HG03060 (cell line): ENCODE measurements at regions not wholly inside any gene's neighbourhood (a gene's known extent, or its start where the extent isn't known, plus 50 kb on each side); places are given as distances from the start of the nearest gene placed in this dataset.

Experiments
- ATAC-seq: cut with Tn5 transposase; IDR thresholded peaks from one replicate; pipeline ENCODE4 v1.9.1; 2021; ENCODE audit warnings: low read depth, moderate number of reproducible peaks; ENCODE audit not compliant: unreplicated experiment

- ATAC-seq = no peak
These were observed 302.0 kb downstream of the DUSP10 start for GRCh38 chr1:221439747-221440501.

DNA sequence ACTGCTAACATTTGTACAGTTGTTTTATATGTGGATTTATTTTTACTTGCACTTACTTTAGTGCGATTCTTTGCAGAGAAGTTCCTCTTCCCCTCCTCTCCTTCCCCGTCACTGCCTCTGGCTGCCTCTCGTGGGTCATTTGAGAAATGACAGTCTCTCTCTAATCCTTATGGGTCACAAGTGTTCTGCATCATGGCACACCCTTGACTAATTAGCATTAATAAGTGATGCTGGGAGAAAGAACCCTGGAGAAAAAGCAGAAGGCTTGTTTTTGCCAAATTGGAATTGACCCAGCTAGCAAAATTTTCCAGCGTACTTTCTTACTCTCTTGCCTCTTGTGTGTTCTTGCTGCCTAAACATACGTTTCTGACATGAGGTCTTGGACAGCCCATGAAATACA, 301.2 kb downstream of the DUSP10 start:
- ATAC-seq = no peak

DNA sequence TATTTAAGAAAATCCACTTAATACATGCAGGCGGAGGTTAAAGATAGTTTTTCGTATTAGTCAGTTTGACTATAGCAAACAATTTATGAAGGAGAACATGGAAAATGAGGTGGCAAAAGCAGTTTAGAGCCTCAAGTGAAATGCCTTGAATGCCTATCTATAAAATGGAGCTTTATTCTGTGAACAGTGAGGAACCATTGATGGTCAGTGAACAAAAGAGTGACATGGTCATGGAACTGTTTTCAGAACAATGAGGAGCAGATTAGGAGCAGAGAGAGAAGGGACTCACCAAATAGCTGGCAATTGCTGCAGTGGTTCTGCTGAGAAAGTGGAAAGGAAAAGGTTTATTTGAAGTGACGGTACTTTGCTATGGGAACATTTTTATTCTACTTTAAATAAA, 299.8 kb downstream of the DUSP10 start:
- no peak for ATAC-seq

- ATAC-seq = no peak
These were observed 297.5 kb downstream of the DUSP10 start for GRCh38 chr1:221444346-221444745.

- ATAC-seq = no peak
These were observed 293.2 kb downstream of the DUSP10 start for GRCh38 chr1:221448585-221449175.

DNA sequence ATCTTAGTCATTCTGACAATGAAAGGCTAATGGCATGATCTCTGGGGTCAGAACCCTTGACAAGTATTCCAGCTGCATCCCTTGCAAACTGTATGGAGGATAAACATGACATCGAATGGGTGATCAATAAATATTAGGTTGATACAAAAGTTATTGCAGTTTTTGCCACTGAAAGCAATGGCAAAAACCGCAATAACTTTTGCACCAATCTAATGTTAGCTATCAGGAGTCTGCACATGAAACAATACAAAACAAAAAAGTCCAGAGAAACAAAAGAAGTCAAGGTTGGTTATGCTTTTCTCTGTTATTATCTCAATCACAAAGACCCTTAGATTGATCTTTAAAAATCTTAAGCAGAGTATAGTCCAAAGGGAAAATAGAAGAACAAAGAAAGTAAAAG, 292.7 kb downstream of the DUSP10 start:
- no peak for ATAC-seq

DNA sequence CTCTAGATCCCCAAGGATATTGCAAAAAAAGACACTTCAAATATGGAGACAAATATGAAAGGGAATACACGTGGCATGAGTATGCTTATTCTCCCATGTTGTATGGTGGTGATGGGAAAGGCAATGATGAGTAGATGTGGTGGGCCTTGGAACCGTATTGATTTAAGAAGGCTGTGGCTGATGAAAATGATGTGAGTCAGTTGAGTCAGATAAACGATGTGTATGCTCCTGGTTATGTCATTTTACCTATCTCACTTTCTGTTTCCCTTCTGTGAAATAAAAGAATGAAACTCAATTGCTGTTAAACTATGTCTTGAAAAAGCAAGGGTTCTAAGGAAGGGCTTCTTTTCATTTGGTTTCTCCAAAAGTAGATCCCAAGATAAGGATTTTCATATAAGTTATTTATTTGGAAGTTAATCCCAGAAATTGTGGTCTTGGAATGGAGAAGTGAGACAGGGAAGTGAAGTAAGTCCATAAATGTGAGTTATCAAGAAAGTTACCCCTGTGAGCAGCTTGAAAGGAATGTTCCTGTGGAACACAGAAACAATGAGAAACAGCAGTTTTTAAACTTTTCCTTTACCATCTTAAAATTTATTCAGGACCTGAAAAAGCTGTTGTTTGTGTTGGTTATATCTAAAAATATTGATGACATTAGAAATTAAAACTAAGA, 292.0 kb downstream of the DUSP10 start:
- no peak for ATAC-seq

- no peak for ATAC-seq
These were observed 290.1 kb downstream of the DUSP10 start for GRCh38 chr1:221451741-221452140.

GRCh38 chr1:221454096-221454495, 287.8 kb downstream of the DUSP10 start:
- ATAC-seq = no peak

GRCh38 chr1:221456918-221457317, 285.0 kb downstream of the DUSP10 start:
- ATAC-seq = no peak

DNA sequence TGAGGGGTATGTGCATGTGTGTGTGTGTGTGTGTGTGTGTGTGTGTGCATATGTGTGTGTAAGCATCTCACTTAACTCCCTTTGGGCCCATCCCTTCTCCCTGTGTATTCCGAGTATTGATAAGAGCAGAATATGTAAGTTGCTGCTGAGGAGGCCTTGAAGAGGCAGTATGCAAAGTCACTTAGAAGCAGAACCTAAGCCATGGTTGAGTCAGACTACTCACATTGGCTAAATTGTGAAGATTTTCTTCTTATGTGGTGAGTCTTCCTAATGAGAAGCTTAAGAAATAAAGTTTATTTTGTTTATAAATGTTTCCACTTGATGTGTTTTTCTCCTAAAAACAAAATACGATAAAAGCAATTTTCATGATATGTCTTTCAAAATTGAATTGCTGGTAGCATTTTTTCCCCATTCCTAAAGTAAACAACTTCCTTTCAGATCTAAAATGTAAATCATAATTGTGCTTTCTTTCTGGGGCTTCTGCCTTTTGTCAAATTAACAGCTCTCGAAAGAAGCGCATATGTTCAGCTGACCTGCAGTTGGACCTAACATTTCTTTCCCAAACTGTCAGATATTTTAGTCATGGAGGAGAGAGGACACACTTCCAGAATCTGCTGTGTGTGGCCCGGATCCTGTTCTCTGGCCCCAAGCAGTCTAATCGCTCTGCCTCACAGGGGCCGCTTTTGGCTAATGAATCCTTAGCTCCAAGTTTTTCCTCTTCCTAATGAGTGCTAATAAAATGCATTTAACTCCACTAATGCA, 284.0 kb downstream of the DUSP10 start:
- no peak for ATAC-seq

DNA sequence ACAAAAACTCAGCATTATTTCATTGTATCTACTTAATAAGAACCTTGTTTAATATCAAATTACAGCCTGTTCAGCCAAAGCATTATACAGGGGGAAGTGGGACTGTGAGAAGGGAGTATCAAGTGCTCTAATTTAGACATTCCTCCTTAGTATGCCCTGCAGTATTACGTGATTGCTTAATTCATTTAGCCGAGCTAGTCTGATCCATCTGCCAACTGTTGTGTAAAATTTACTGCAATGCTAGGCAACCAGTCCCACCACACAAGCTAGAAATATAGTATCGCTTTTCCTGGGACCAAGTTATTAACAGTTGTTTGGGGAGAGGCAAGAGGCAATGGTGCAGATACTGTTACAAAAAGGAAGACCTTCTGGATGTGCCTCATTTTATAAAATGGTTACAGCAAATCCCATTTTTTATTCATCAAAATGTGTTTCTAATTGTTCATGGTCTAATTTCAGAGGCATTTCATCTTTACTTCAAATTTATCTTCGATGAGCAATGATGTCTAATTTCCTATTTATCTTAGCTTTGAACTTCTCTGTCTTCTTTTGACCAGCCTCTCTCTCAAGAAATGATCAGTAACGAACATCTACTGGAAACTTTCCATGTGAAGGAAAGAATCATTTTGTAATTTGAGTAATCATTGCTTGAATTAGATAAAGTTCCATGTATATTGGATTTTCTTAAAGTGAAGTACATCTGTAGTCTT, 283.3 kb downstream of the DUSP10 start:
- no peak for ATAC-seq

DNA sequence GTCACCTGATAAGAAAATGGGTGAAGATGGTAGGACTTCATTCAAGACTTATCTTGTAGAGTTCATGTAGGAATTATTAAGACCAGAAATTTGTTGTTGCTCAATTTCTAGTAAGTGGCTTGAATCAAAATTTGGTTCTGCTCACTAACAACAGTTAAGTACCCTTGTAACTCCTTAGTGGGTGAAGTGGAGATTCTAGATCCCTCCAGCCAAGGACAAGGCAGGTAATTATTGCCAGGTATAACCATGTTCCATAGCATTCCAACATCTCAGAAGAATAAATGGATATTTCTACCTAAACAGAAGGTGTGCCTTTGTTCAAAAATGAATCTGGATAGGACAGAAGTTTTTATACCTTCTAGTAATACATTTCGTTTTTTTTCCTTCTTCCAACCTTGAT, 282.3 kb downstream of the DUSP10 start:
- ATAC-seq = no peak

DNA sequence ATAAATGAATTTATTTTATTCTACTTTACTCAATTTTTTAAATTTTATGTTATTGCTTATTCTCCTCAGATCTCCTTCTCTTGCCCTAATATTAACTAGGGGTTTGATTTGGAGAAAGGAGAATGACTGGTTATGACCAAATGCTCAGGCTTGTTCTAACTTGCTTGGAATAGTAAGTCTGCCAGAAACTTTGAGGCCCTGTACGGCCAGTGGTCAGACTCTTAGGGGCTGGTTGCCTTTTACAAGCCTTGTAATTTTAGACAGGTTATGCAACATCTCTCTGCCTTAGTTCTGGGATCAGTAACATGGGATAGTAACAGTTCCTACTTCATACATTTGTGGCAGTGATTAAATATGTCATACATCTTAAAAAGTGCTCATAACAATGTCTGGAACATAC, 279.5 kb downstream of the DUSP10 start:
- no peak for ATAC-seq

- no peak for ATAC-seq
These were observed 273.3 kb downstream of the DUSP10 start for GRCh38 chr1:221468546-221468945.

DNA sequence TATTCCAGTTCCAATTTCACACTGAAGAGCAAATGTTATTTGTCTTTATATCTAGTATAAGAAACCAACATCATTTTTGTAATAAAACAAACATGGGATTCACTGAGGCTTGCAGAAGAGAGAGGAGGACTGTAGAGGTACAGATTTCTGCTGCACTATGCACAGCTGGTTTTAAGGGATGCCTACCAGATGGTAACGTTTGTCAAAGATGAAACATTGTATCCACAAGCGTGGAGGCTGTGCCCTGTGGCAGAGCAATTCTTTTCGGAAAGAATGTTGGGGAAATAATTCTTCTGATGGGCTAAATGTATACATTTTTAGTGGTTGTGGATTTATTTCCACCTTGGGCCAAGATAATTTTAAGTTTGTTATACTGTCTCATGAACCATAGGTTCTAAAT, 272.4 kb downstream of the DUSP10 start:
- no peak for ATAC-seq

GRCh38 chr1:221470000-221470698, 271.7 kb downstream of the DUSP10 start:
- no peak for ATAC-seq

DNA sequence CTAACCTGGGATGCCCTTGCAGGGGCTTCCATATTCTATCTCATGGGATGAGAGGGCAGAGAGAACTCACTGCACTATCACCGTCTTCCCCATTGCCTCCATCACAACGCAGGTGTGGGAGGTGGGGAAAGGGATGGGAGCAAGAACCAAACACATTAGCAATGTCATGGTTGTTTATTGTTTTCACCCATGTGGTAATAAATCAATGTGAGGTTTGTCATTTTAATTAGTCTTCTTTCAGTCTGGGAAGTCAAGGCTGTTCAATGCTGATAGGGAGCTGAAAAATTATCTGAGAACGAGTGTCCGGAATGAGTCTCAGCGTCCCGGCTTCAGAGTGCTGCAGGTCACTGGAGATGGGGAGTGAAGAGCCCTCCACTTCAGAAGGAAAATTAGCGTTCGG, 268.5 kb downstream of the DUSP10 start:
- no peak for ATAC-seq

DNA sequence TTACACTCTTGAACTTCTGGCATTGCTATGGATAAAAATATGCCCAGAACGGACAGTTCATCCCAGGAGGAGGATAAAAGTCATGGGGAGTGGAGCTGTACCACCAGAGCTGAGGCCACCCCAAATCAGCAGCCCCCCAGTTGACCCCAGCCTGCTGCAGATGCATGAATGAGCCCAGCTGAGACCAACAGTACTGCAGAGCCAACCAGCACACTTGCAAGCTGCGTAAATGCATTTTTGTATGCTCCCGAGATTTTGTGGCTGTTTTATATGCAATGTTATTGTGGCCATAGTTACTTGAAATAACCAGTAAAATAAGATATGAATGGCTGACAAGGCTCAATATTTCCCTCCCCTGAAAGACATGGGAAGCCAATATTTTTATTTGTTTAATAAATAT, 264.6 kb downstream of the DUSP10 start:
- no peak for ATAC-seq
